CD14-positive monocyte (primary cell): ENCODE measurements at regions not wholly inside any gene's neighbourhood (a gene's known extent, or its start where the extent isn't known, plus 50 kb on each side); places are given as distances from the start of the nearest gene placed in this dataset.

ENCODE experiments used
- DNase-seq, 3 donors: peaks; one replicate each; pipeline ENCODE4 v3.0.0-alpha.2; 2011 to 2022
- H2AFZ ChIP-seq: 2 replicates; pipeline ENCODE4 v1.6.0; 2012; ENCODE audit warnings: mild to moderate bottlenecking, low read depth, low read length, inconsistent platforms; ENCODE audit not compliant: insufficient read depth, poor library complexity, severe bottlenecking
- H3K27ac ChIP-seq, 2 donors: 1 replicate in 1 of 2; 2 replicates in 1 of 2; pipeline ENCODE4 v1.5.1; 2012 to 2013; ENCODE audit warnings: low read length in 2 of 2, control low read depth in 1 of 2, inconsistent platforms in 1 of 2, low read depth in 1 of 2, mild to moderate bottlenecking in 1 of 2
- H3K27me3 ChIP-seq, 2 donors: one replicate each; pipeline versions ENCODE4 v1.6.0 to v1.6.1; 2011 to 2013; ENCODE audit warnings: low read length in 2 of 2; ENCODE audit not compliant: control insufficient read depth in 2 of 2, insufficient read depth in 2 of 2
- H3K36me3 ChIP-seq, 2 donors: replicated peaks in 1 of 2; 1 replicate in 1 of 2; 2 replicates in 1 of 2; pipeline versions ENCODE4 v1.5.1 to v1.6.1; 2012 to 2013; ENCODE audit warnings: low read length in 2 of 2, control low read depth in 1 of 2, inconsistent platforms in 1 of 2, mild to moderate bottlenecking in 1 of 2; ENCODE audit not compliant: insufficient read depth in 2 of 2, control insufficient read depth in 1 of 2
- H3K4me1 ChIP-seq, 2 donors: 1 replicate in 1 of 2; 2 replicates in 1 of 2; pipeline versions ENCODE4 v1.5.1 to v1.6.1; 2012 to 2013; ENCODE audit warnings: low read length in 2 of 2, control low read depth in 1 of 2, inconsistent platforms in 1 of 2, mild to moderate bottlenecking in 1 of 2, moderate library complexity in 1 of 2; ENCODE audit not compliant: insufficient read depth in 2 of 2, control insufficient read depth in 1 of 2
- H3K4me2 ChIP-seq: replicated peaks from 2 replicates; pipeline ENCODE3; 2012; ENCODE audit warnings: low read length, moderate library complexity, mild to moderate bottlenecking; ENCODE audit not compliant: poor library complexity, severe bottlenecking; ENCODE audit errors: extremely low read depth
- H3K4me3 ChIP-seq, 3 experiments: fragments of 200-600 bp in 1 of 3; sonication (generic) in 1 of 3; replicated peaks in 1 of 3; 1 replicate in 2 of 3; 2 replicates in 1 of 3; pipeline ENCODE4 v1.5.1; 2011 to 2013; ENCODE audit warnings: low read length in 3 of 3, mild to moderate bottlenecking in 3 of 3, control low read depth in 2 of 3, low read depth in 2 of 3, inconsistent platforms in 1 of 3, moderate library complexity in 1 of 3
- H3K79me2 ChIP-seq: 2 replicates; pipeline ENCODE4 v1.6.0; 2012; ENCODE audit warnings: mild to moderate bottlenecking, control low read depth, inconsistent platforms, low read length, moderate library complexity; ENCODE audit not compliant: insufficient read depth
- H3K9ac ChIP-seq: 2 replicates; pipeline ENCODE4 v1.6.0; 2017; ENCODE audit warnings: low read length, mild to moderate bottlenecking; ENCODE audit not compliant: insufficient read depth, poor library complexity, severe bottlenecking
- H3K9me3 ChIP-seq, 2 donors: replicated peaks in 1 of 2; 1 replicate in 1 of 2; 2 replicates in 1 of 2; pipeline versions ENCODE4 v1.5.1 to v1.6.1; 2012 to 2013; ENCODE audit warnings: low read length in 2 of 2, control low read depth in 1 of 2; ENCODE audit not compliant: control insufficient read depth in 1 of 2, insufficient read depth in 1 of 2
- H4K20me1 ChIP-seq: 2 replicates; pipeline ENCODE4 v1.6.0; 2012; ENCODE audit warnings: mild to moderate bottlenecking, low read length, control low read depth, moderate library complexity; ENCODE audit not compliant: insufficient read depth
- H3K27ac Mint-ChIP-seq, 7 donors: one replicate each; pipeline ENCODE4 v1.8.0; 2020; ENCODE audit warnings: mild to moderate bottlenecking in 7 of 7, mixed read lengths in 7 of 7, moderate library complexity in 6 of 7, inconsistent platforms in 2 of 7
- H3K27me3 Mint-ChIP-seq, 3 donors: one replicate each; pipeline ENCODE4 v1.8.0; 2021 to 2022; ENCODE audit warnings: low read depth in 3 of 3, mild to moderate bottlenecking in 3 of 3, mixed read lengths in 3 of 3, moderate library complexity in 3 of 3, inconsistent platforms in 1 of 3
- H3K36me3 Mint-ChIP-seq, 2 donors: one replicate each; pipeline ENCODE4 v1.8.0; 2020; ENCODE audit warnings: mixed read lengths in 2 of 2, inconsistent platforms in 1 of 2, mild to moderate bottlenecking in 1 of 2
- H3K4me1 Mint-ChIP-seq: one replicate; pipeline ENCODE4 v1.8.0; 2020; ENCODE audit warnings: mild to moderate bottlenecking, mixed read lengths
- H3K4me3 Mint-ChIP-seq, 2 donors: one replicate each; pipeline ENCODE4 v1.8.0; 2020; ENCODE audit warnings: mild to moderate bottlenecking in 2 of 2, mixed read lengths in 2 of 2, moderate library complexity in 1 of 2
- H3K9me3 Mint-ChIP-seq, 7 donors: one replicate each; pipeline ENCODE4 v1.8.0; 2020 to 2022; ENCODE audit warnings: mixed read lengths in 7 of 7, mild to moderate bottlenecking in 6 of 7, moderate library complexity in 6 of 7, inconsistent platforms in 2 of 7
- CTCF ChIP-seq: fragments of 200-600 bp; IDR thresholded peaks from one replicate; pipeline ENCODE4 v1.8.0; 2022; ENCODE audit warnings: antibody characterized with exemption, mild to moderate bottlenecking
- WGBS: methylation state at CpG from one replicate; pipeline ENCODE4 v1.1.5; 2013; ENCODE audit warnings: missing lambda C conversion rate; ENCODE audit not compliant: insufficient coverage; 5-methylcytosine and 5-hydroxymethylcytosine counted together
- intact Hi-C, 2 donors: fragments of 100-400 bp; cut with micrococcal nuclease; formaldehyde crosslinking; loops; one replicate each; pipeline versions ENCODE4 v1.15.0 to v1.15.1; 2023

- no peaks in the 10 kb centered on the region for H3K36me3 ChIP-seq
- no peaks in the 10 kb centered on the region for H3K4me1 ChIP-seq
- Mint-ChIP-seq H3K9me3 (peaks cover 0 to 5% (median 0%) of the 10 kb centered on the region in 7 donors), H3K27ac (peak overlapping the region in 1 of 7 donors; percentile 57), H3K27me3 (peaks cover 21 to 53% (median 34%) of the 10 kb centered on the region in 3 donors), H3K4me3 (peak overlapping the region in 1 of 2 donors; percentile 11), H3K36me3 (no peaks in the 10 kb centered on the region), H3K4me1 (no peaks in the 10 kb centered on the region)
- WGBS = 89% methylated on average over 9 of the region's 12 CpGs
- H3K27ac ChIP-seq = no peak overlapping the region
- no peak overlapping the region for H3K4me2 ChIP-seq
- DNase-seq = no peak
- H3K4me3 ChIP-seq = no peak overlapping the region
- H3K9ac ChIP-seq = no peak overlapping the region
- TF ChIP-seq CTCF = no peak
- H4K20me1 ChIP-seq = no peaks in the 10 kb centered on the region
- no peaks in the 10 kb centered on the region for H3K9me3 ChIP-seq
- H3K79me2 ChIP-seq = no peaks in the 10 kb centered on the region
- H3K27me3 ChIP-seq = peaks cover 0 to 13% of the 10 kb centered on the region in 2 donors
- intact Hi-C loops = no loop called here
- H2AFZ ChIP-seq = no peak overlapping the region
Measured at GRCh38 chr17:79487149-79487548, 123.7 kb downstream of the RBFOX3 start.

GRCh38 chr17:79485991-79486390 lies 124.9 kb downstream of the RBFOX3 start:
- Histone ChIP-seq H3K27me3 (peaks cover 0 to 13% of the 10 kb centered on the region in 2 donors), H2AFZ (no peak overlapping the region), H3K4me2 (no peak overlapping the region), H3K9me3 (no peaks in the 10 kb centered on the region), H3K4me1 (no peaks in the 10 kb centered on the region), H3K4me3 (no peak overlapping the region), H3K27ac (no peak overlapping the region), H3K36me3 (no peaks in the 10 kb centered on the region), H3K79me2 (no peaks in the 10 kb centered on the region), H3K9ac (no peak overlapping the region), H4K20me1 (no peaks in the 10 kb centered on the region)
- H3K27me3 Mint-ChIP-seq = peaks cover 24 to 51% (median 33%) of the 10 kb centered on the region in 3 donors
- H3K9me3 Mint-ChIP-seq = peaks cover 0 to 5% (median 0%) of the 10 kb centered on the region in 7 donors
- intact Hi-C loops = no loop called here
- H3K4me1 Mint-ChIP-seq = no peaks in the 10 kb centered on the region
- no peaks in the 10 kb centered on the region for H3K36me3 Mint-ChIP-seq
- no peak for TF ChIP-seq CTCF
- H3K27ac Mint-ChIP-seq = no peak overlapping the region
- no peak for DNase-seq
- no peak overlapping the region for H3K4me3 Mint-ChIP-seq
- WGBS = 65% methylated on average over 5 of the region's 17 CpGs
